Stomach (tissue), 4 donors: ENCODE measurements at regions not wholly inside any gene's neighbourhood (a gene's known extent, or its start where the extent isn't known, plus 50 kb on each side); places are given as distances from the start of the nearest gene placed in this dataset.

Source experiments
- CTCF ChIP-seq, 7 experiments: fragments of 450-650 bp in 4 of 7; fragments of 200-600 bp in 3 of 7; sonication (generic) in 3 of 7; IDR thresholded peaks; one replicate each; pipeline ENCODE4 v1.5.1; 2016 to 2019; ENCODE audit warnings: antibody characterized with exemption in 7 of 7, control low read depth in 2 of 7, mild to moderate bottlenecking in 1 of 7
- POLR2A ChIP-seq, 4 donors: fragments of 450-650 bp; IDR thresholded peaks; one replicate each; pipeline ENCODE4 v1.6.1; 2016; ENCODE audit warnings: antibody characterized with exemption in 4 of 4, control low read depth in 2 of 4, mild to moderate bottlenecking in 1 of 4, moderate library complexity in 1 of 4
- POLR2AphosphoS5 ChIP-seq, 3 donors: sonication (generic); formaldehyde crosslinking; IDR thresholded peaks; one replicate each; pipeline ENCODE4 v1.6.1; 2016; ENCODE audit warnings: antibody characterized with exemption in 3 of 3

GRCh38 chr1:232193451-232193783 is 436.5 kb downstream of the SIPA1L2 start:
- TF ChIP-seq CTCF (IDR thresholded peaks at IDR 0.05) (no peak), POLR2A (IDR thresholded peaks at IDR 0.05) (no peak), POLR2AphosphoS5 (IDR thresholded peaks at IDR 0.05) (no peak)
